ENCODE measurements at regions not wholly inside any gene's neighbourhood (a gene's known extent, or its start where the extent isn't known, plus 50 kb on each side); places are given as distances from the start of the nearest gene placed in this dataset.

DNA sequence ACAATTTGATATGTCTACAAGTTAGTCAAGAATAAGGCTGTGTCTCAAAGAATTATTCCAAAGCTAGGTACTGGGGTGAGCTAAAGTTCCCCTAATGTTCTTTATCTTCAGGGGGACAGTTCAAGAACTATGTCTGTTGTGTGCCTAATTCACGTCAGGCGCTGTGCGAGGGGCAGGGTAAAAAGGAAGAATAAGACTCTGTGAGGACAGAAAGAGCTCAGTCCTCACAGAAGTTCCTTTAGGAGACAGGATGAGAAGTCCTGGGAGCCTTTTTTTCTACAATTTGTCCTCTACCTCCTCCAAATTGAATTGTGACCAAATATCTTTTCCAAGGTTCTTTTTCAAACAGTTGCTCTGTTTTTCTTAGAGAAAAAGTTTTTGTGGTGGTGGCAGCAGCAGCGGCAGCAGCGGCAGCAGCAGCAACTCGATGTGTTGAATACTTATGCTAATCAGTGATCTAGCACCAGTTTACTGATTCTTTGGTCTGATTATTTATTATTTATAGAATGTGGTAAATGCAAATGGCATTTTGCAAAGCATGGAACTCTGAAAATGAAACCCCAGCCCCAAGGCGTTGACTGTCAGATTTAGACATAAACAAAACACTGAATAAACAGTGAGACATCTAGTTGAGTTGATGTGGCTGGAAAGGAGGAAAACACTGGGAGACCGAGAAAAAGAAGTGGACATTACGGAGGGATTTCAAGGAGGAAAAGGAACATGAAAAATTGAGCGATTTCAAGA is 88.6 kb downstream of the GTPBP8 start:
- H2BK120ac ChIP-seq (ENCODE audit: low read depth, low read length, poor library complexity, severe bottlenecking) = no peak overlapping the region
- no peaks in the 10 kb centered on the region for H3K4me1 ChIP-seq (ENCODE audit: insufficient read depth, low read length)
- no peak overlapping the region for H2BK20ac ChIP-seq (ENCODE audit: low read depth, low read length, poor library complexity, severe bottlenecking)
- H3K18ac ChIP-seq (ENCODE audit: insufficient read length, low read depth, low read length) = no peak overlapping the region
- no peak overlapping the region for H3K4me3 Mint-ChIP-seq
- no peaks in the 10 kb centered on the region for H3K79me2 ChIP-seq (ENCODE audit: insufficient read depth, low read length)
- no peak overlapping the region for H4K91ac ChIP-seq (ENCODE audit: insufficient read length, low read depth, low read length)
- no peaks in the 10 kb centered on the region for H3K36me3 Mint-ChIP-seq (ENCODE audit: insufficient read depth in 1 of 3, low read depth in 3 of 3)
- no peaks in the 10 kb centered on the region for H3K23me2 ChIP-seq (ENCODE audit: insufficient read length, low read depth, low read length, poor library complexity, severe bottlenecking)
- WGBS (ENCODE audit: extremely low coverage, insufficient read length, low lambda C conversion rate) = no CpG with 5 or more reads among the region's 10 CpGs
- no peak overlapping the region for H3K56ac ChIP-seq (ENCODE audit: insufficient read length, low read depth, low read length)
- no peak overlapping the region for H3K4ac ChIP-seq (ENCODE audit: low read depth, low read length)
- no peaks in the 10 kb centered on the region for H3K27me3 Mint-ChIP-seq (ENCODE audit: low read depth)
- H3K79me1 ChIP-seq (ENCODE audit: insufficient read depth, low read depth, low read length, poor library complexity, severe bottlenecking) = no peaks in the 10 kb centered on the region
- no peak overlapping the region; a peak in 2 of 7 replicates for H3K27ac Mint-ChIP-seq
- no peak overlapping the region for H2BK5ac ChIP-seq (ENCODE audit: insufficient read length, low read length)
- H2AFZ ChIP-seq (ENCODE audit: low read length) = peak overlapping the region; percentile 68
- H4K5ac ChIP-seq (ENCODE audit: insufficient read length, low read depth, low read length) = no peak overlapping the region
- H4K20me1 ChIP-seq (ENCODE audit: control insufficient read depth, insufficient read depth, insufficient read length) = no peaks in the 10 kb centered on the region
- H3K4me1 Mint-ChIP-seq = peaks cover 11 to 13% of the 10 kb centered on the region in 2 experiments
- no peaks in the 10 kb centered on the region for H3K9me3 ChIP-seq (ENCODE audit: control insufficient read depth, low read depth, low read length)
- no peaks in the 10 kb centered on the region for H3K27me3 ChIP-seq (ENCODE audit: insufficient read depth, low read length)
- H3K23ac ChIP-seq (ENCODE audit: insufficient read length, low read depth, low read length) = no peak overlapping the region
- H3T11ph ChIP-seq (ENCODE audit: low read length) = no peak overlapping the region
- H3K9me3 Mint-ChIP-seq = no peaks in the 10 kb centered on the region
- no peak overlapping the region for H2BK12ac ChIP-seq (ENCODE audit: insufficient read length, low read depth, low read length)
- no peak overlapping the region for H3K14ac ChIP-seq (ENCODE audit: insufficient read depth, low read length)
- H2AK5ac ChIP-seq (ENCODE audit: insufficient read length, low read length) = no peak overlapping the region
- H2BK15ac ChIP-seq (ENCODE audit: low read depth, low read length) = no peak overlapping the region
- TF ChIP-seq, protein P1, sequence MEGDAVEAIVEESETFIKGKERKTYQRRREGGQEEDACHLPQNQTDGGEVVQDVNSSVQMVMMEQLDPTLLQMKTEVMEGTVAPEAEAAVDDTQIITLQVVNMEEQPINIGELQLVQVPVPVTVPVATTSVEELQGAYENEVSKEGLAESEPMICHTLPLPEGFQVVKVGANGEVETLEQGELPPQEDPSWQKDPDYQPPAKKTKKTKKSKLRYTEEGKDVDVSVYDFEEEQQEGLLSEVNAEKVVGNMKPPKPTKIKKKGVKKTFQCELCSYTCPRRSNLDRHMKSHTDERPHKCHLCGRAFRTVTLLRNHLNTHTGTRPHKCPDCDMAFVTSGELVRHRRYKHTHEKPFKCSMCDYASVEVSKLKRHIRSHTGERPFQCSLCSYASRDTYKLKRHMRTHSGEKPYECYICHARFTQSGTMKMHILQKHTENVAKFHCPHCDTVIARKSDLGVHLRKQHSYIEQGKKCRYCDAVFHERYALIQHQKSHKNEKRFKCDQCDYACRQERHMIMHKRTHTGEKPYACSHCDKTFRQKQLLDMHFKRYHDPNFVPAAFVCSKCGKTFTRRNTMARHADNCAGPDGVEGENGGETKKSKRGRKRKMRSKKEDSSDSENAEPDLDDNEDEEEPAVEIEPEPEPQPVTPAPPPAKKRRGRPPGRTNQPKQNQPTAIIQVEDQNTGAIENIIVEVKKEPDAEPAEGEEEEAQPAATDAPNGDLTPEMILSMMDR (conservative IDR thresholded peaks at IDR 0.05) = no peak
- H3K9ac ChIP-seq (ENCODE audit: extremely low read depth, insufficient read length, low read length) = no peak overlapping the region
- no peak for DNase-seq
- H4K8ac ChIP-seq (replicated peaks; ENCODE audit: insufficient read length, low read depth, low read length) = no peak overlapping the region
- no peak overlapping the region for H3K27ac ChIP-seq (ENCODE audit: insufficient read length, low read depth, low read length)
- no peak overlapping the region for H3K4me2 ChIP-seq (ENCODE audit: insufficient read depth, insufficient read length, low read length)
